Gastrocnemius medialis (tissue), 4 donors: ENCODE measurements at regions not wholly inside any gene's neighbourhood (a gene's known extent, or its start where the extent isn't known, plus 50 kb on each side); places are given as distances from the start of the nearest gene placed in this dataset.

Experiments used
- CTCF ChIP-seq, 5 experiments: fragments of 450-650 bp in 3 of 5; fragments of 200-600 bp in 2 of 5; sonication (generic) in 2 of 5; IDR thresholded peaks in 4 of 5; conservative IDR thresholded peaks in 1 of 5; 1 replicate in 4 of 5; 2 replicates in 1 of 5; pipeline ENCODE4 v1.5.1; 2016 to 2019; ENCODE audit warnings: antibody characterized with exemption in 5 of 5, mild to moderate bottlenecking in 3 of 5, moderate library complexity in 3 of 5
- POLR2A ChIP-seq, 2 donors: fragments of 450-650 bp; IDR thresholded peaks; one replicate each; pipeline ENCODE4 v1.6.1; 2017; ENCODE audit warnings: antibody characterized with exemption in 2 of 2, mild to moderate bottlenecking in 2 of 2, moderate library complexity in 2 of 2

GRCh38 chr2:138414014-138414413, 87.6 kb upstream of the SPOPL start:
- TF ChIP-seq POLR2A (IDR thresholded peaks at IDR 0.05) (no peak), CTCF (IDR thresholded peaks at IDR 0.05 in 4 of 5, conservative IDR thresholded peaks at IDR 0.05 in 1 of 5) (no peak)
